ENCODE measurements at regions not wholly inside any gene's neighbourhood (a gene's known extent, or its start where the extent isn't known, plus 50 kb on each side); places are given as distances from the start of the nearest gene placed in this dataset.

- DNase-seq (ENCODE audit: low read depth): no peak
Measured at GRCh38 chr7:33754933-33755928, 150.1 kb upstream of the BMPER start.

GRCh38 chr7:33757050-33757449 is 148.3 kb upstream of the BMPER start:
- DNase-seq (ENCODE audit: low read depth): peak; percentile 28

- peak; percentile 77 for DNase-seq (ENCODE audit: low read depth)
Measured at GRCh38 chr7:33757563-33758165, 147.7 kb upstream of the BMPER start.

- DNase-seq (ENCODE audit: low read depth): no peak
Measured at GRCh38 chr7:33760146-33760545, 145.2 kb upstream of the BMPER start.

- peak; percentile 23 for DNase-seq (ENCODE audit: low read depth)
Measured at GRCh38 chr7:33760834-33761233, 144.5 kb upstream of the BMPER start.

DNA sequence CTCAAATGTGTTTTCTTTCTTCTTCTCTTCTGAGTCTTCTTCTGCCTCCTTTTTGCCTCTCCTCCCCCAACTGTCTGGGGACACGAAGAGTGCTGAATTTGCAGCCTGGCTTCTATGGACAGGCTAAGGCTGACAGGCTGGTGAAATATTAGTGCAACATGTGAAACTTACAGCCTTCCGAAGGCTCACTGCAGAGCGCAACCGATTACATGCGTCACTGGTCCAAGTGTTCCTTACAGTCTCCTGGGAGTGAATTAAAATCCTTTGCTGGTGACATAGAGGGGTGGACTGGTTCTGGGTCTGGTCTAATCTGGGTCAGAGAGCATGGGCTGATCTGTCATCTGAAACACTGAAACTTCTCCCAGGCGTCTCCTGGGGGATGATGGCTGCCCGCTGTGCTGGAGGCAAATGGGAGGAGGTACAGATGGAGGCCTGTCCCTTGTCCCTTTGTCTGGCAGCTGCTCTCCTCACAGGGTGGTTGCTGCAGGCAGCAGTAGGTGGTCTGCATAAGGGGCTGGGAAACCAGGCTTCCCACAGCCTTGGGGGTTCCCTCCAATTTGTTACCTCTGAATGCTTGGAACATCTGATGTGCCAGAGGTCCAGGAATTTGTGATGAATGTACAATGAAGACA is 143.8 kb upstream of the BMPER start:
- DNase-seq (ENCODE audit: low read depth): no peak

DNA sequence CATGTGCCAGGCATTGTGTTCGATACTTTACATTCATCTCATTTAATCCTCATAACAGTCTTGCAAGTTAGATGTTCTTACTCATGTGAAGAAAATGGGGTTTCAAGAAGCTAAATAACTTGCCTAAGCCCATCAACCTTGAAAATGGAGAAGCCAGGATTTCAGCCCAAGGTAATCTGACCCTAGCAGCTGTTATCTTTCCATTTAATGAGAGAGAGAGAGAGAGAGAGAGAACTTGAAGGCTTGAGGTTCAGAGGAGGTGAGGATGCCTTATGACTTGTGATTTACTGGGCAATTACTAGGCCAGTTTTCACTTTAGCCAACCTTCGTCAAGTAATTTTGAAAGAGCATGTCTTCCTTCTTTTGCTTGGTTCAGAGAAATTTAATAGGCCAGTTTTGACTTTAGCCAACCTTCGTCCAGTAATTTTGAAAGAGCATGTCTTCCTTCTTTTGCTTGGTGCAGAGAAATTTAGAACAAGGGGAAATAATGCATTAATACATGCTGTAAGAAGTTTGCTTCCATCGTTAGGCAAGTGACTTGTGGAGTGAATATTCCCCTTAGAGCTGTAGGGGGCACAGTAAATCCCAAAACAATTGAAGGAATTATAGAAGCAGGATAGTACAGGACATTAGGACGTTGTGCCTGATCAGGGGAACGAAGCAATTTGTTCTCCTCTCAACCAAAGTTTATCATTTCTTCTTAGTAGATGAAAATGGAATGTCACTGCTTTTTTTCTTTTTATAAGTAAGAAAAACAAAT is 143.0 kb upstream of the BMPER start:
- no peak for DNase-seq (ENCODE audit: low read depth)

DNA sequence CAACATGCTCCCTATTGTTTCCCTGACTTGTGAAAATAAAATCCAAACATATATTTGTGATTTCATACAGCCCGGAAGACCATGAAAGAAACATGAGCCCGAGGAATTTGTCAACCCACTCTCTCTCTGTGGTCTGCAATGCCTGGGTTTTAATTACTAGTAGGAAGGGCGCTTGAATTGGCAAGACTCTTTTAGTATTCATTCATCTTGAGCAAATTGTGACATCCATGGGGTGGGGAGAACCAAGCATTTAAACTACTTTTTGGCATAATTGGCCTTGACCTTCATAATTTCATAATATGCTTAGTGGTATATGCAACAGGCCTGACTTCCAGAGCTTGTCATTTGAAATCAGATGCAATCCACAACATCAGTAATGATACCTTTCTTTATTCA is 142.4 kb upstream of the BMPER start:
- no peak for DNase-seq (ENCODE audit: low read depth)

- DNase-seq (ENCODE audit: low read depth): peak; percentile 83
Measured at GRCh38 chr7:33764752-33765451, 140.4 kb upstream of the BMPER start.

- no peak for DNase-seq (ENCODE audit: low read depth)
Measured at GRCh38 chr7:33766405-33766804, 138.9 kb upstream of the BMPER start.

- DNase-seq (ENCODE audit: low read depth): no peak
Measured at GRCh38 chr7:33769930-33770329, 135.4 kb upstream of the BMPER start.

GRCh38 chr7:33770576-33770975 is 134.8 kb upstream of the BMPER start:
- no peak for DNase-seq (ENCODE audit: low read depth)

- no peak for DNase-seq (ENCODE audit: low read depth)
Measured at GRCh38 chr7:33771422-33771821, 133.9 kb upstream of the BMPER start.

GRCh38 chr7:33773053-33773452 is 132.3 kb upstream of the BMPER start:
- peak; percentile 88 for DNase-seq (ENCODE audit: low read depth)

DNA sequence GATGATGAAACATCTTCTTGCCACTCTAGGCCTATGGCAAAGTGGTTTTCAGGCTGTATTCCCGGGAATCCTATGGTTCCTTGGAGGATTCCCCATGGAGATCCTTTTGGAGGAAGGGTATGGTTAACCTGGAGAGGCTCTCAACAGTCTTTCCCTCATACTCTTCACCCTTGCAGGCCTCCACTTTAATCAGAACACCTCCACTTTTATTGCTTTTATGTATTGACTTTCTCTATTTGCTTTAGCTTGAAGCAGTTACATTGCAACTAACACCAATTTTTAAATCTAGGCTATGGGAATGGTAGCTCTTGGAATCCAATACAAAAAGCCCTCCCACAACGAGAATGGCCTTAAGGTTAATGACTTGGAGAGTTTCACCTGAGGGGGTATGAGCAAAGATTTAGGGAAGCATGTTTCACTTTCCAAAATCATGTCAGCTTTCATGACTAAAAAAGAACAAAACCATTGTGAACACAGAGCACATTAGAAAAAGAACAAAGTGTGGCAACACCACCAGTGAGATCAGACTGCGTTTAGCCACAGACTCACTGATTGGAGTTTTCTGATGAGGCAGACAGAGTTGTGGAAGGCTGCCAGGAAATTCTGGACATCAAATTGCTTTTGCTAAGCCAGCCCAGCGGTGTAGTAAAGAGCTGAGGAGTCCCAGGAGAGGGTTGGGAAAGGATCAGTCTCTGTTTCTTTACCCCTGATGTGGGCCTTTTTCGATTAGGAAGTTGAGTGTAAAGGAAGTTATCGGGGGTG is 130.4 kb upstream of the BMPER start:
- no peak for DNase-seq (ENCODE audit: low read depth)

DNA sequence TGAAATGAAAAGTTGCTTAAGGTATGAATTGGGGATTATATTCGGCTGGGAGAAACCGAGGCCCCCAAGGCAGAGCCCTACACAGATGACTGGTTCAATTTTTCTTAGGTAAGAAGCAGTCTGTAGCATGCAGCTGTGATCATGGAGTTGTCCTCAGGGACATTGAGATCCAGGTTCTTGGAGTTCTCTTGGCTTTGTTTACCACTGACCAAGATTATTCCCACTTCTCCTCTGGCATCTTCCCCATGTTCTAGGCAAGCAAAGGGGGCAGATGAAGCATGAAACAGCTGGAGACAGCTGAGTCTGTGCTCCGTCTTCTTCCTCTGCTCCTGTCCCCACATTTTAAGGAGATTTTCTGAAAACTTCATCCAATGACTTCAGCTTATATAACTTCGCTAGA is 129.5 kb upstream of the BMPER start:
- DNase-seq (ENCODE audit: low read depth): no peak

- DNase-seq (ENCODE audit: low read depth): peak; percentile 52
Measured at GRCh38 chr7:33776788-33777187, 128.6 kb upstream of the BMPER start.

DNA sequence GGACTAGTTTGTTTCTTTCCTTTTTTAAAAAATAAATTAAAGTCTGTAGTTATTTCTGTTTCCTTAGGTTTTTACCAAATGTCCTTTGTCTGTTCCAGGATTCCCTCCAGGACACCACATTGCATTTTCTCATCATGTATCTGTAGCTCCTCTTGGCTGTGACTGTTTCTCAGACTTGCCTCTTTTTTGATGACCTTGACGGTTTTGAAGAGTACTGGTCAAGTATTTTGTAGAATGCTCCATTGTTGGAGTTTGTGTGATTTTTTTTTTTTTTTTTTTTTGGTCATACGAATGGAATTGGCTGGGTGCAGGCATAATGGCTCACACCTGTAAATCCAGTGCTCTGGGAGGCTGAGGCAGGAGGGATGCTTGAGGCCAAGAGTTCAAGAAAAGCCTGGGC is 127.1 kb upstream of the BMPER start:
- no peak for DNase-seq (ENCODE audit: low read depth)

GRCh38 chr7:33779216-33779615 is 126.1 kb upstream of the BMPER start:
- DNase-seq (ENCODE audit: low read depth): no peak

DNA sequence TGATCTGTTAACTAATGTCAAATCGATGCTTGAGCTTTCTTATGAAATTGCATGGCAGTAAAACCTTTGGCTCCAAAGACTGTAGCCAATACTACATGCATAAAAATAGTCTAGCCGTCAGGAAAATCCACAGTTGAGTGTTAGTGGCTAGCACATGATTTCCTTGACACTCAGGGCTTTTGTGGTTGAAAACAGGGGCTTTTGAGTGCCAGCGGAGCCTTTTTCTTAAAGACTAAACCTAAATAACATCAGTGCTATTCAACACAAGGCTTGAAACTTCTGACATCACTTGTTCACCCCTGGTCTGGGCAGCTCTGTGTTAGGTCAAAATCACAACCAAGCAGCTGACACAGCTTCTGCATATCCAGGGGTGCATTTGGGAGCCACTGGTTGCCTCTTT is 124.2 kb upstream of the BMPER start:
- no peak for DNase-seq (ENCODE audit: low read depth)

DNA sequence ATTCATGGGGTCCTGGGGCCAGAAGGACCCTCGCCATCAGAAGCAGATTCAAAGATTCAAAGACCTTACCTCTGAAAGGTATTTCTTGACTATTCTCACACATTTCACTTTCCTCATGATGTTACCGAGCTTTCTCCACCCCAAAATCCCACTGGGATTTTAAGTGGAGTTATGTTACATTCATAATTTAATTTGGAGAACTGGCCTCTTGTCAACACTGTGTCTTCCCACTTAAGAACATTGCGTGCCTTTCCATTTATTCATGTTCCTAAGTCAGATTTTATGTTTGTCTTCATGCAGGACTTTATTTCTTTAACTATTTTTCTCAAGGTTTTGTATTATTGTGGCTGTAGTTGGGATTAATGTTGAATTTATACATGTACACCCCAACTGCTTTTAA is 123.5 kb upstream of the BMPER start:
- DNase-seq (ENCODE audit: low read depth): no peak

Measured in ELR (cell line).